Keratinocyte (primary cell): ENCODE measurements at regions not wholly inside any gene's neighbourhood (a gene's known extent, or its start where the extent isn't known, plus 50 kb on each side); places are given as distances from the start of the nearest gene placed in this dataset.

Source experiments
- EZH2 ChIP-seq: IDR thresholded peaks from one replicate; pipeline ENCODE4 v1.6.1; 2012; ENCODE audit warnings: inconsistent platforms, mild to moderate bottlenecking, low read length, moderate library complexity
- TF ChIP-seq, protein P1 (sequence below), 3 experiments: IDR thresholded peaks in 1 of 3; conservative IDR thresholded peaks in 1 of 3; optimal IDR thresholded peaks in 1 of 3; 2 replicates in 2 of 3; 3 replicates in 1 of 3; pipeline versions ENCODE3 to v1.5.1; 2011; ENCODE audit warnings: low read length in 3 of 3, mild to moderate bottlenecking in 3 of 3, moderate library complexity in 2 of 3, control low read depth in 1 of 3, inconsistent platforms in 1 of 3; ENCODE audit not compliant: insufficient read depth in 2 of 3; ENCODE audit errors: extremely low read depth in 1 of 3

DNA sequence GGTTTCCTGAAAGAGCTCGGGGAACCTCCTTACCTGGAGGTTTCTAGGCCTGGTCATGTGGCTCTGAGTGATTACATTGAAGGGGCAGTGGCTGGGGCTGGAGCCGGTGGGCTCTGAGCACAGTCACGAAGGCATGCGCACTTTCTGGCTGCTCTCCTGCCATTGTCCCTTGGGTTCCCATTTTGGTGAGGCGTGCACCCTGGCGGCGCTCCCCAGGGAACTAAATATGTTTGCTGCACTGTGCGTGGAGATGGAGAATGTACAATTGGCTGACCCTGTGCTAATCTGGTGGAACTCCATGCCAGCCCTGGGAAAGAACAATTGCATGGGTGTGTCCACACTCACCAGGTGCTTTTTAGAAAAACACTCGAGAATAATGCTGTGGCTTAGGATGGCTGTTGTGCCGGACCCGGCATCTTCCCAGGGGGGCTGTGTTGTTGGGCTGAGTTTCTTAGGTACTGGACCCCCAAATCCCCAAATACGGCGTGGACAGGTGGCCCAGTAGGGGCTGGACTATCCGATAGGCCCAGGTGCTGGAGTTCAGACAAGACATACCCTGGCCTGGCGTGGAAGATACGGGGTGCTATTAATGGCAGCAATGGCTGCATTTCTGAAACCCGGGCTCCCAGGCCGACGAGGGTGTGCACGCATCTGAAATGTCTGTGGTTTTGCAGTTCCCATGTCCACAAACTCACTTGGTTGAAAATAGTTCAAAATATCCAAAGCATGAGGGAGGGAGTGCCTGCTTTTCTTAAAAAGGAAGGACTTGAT, 230.5 kb downstream of the SEC14L1 start:
- TF ChIP-seq, protein P1, sequence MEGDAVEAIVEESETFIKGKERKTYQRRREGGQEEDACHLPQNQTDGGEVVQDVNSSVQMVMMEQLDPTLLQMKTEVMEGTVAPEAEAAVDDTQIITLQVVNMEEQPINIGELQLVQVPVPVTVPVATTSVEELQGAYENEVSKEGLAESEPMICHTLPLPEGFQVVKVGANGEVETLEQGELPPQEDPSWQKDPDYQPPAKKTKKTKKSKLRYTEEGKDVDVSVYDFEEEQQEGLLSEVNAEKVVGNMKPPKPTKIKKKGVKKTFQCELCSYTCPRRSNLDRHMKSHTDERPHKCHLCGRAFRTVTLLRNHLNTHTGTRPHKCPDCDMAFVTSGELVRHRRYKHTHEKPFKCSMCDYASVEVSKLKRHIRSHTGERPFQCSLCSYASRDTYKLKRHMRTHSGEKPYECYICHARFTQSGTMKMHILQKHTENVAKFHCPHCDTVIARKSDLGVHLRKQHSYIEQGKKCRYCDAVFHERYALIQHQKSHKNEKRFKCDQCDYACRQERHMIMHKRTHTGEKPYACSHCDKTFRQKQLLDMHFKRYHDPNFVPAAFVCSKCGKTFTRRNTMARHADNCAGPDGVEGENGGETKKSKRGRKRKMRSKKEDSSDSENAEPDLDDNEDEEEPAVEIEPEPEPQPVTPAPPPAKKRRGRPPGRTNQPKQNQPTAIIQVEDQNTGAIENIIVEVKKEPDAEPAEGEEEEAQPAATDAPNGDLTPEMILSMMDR (optimal IDR thresholded peaks at IDR 0.05 in 1 of 3, IDR thresholded peaks at IDR 0.05 in 1 of 3, conservative IDR thresholded peaks at IDR 0.05 in 1 of 3; ENCODE audit: extremely low read depth in 1 of 3, insufficient read depth in 2 of 3, low read length in 3 of 3), result no peak
- no peak for TF ChIP-seq EZH2
